Spleen (tissue), 11 donors: ENCODE measurements at regions not wholly inside any gene's neighbourhood (a gene's known extent, or its start where the extent isn't known, plus 50 kb on each side); places are given as distances from the start of the nearest gene placed in this dataset.

Source experiments
- DNase-seq: peaks from one replicate; pipeline ENCODE4 v3.0.0-alpha.2; 2020
- H3K27ac ChIP-seq, 8 donors: fragments of 200-600 bp; sonication (generic) in 7 of 8; 1 replicate in 4 of 8; 2 replicates in 4 of 8; pipeline versions ENCODE4 v1.5.0 to v1.8.0; 2016 to 2021; ENCODE audit warnings: inconsistent platforms in 4 of 8, mild to moderate bottlenecking in 4 of 8, moderate library complexity in 1 of 8
- H3K27me3 ChIP-seq, 7 donors: fragments of 200-600 bp; sonication (generic) in 6 of 7; replicated peaks in 1 of 7; 1 replicate in 4 of 7; 2 replicates in 3 of 7; pipeline versions ENCODE4 v1.5.0 to v1.8.0; 2016 to 2021; ENCODE audit warnings: inconsistent platforms in 3 of 7, mild to moderate bottlenecking in 1 of 7
- H3K36me3 ChIP-seq, 6 donors: fragments of 200-600 bp; sonication (generic) in 5 of 6; 1 replicate in 4 of 6; 2 replicates in 2 of 6; pipeline versions ENCODE4 v1.5.0 to v1.8.0; 2016 to 2021; ENCODE audit warnings: inconsistent platforms in 2 of 6
- H3K4me1 ChIP-seq, 6 donors: fragments of 200-600 bp; sonication (generic) in 5 of 6; 1 replicate in 3 of 6; 2 replicates in 3 of 6; pipeline versions ENCODE4 v1.5.0 to v1.8.0; 2016 to 2021; ENCODE audit warnings: inconsistent platforms in 3 of 6
- H3K4me3 ChIP-seq, 8 donors: fragments of 200-600 bp; sonication (generic) in 7 of 8; 1 replicate in 4 of 8; 2 replicates in 4 of 8; pipeline versions ENCODE4 v1.5.0 to v1.8.0; 2016 to 2021; ENCODE audit warnings: inconsistent platforms in 4 of 8, mild to moderate bottlenecking in 4 of 8, moderate library complexity in 2 of 8
- H3K9me3 ChIP-seq, 8 donors: fragments of 200-600 bp; sonication (generic) in 7 of 8; 1 replicate in 4 of 8; 2 replicates in 4 of 8; pipeline versions ENCODE4 v1.5.0 to v1.8.0; 2016 to 2021; ENCODE audit warnings: inconsistent platforms in 4 of 8
- CTCF ChIP-seq, 11 experiments: fragments of 200-600 bp in 7 of 11; fragments of 450-650 bp in 4 of 11; sonication (generic) in 4 of 11; IDR thresholded peaks in 8 of 11; conservative IDR thresholded peaks in 3 of 11; 1 replicate in 7 of 11; 2 replicates in 4 of 11; pipeline versions ENCODE4 v1.4.0 to v1.8.0; 2016 to 2021; ENCODE audit warnings: antibody characterized with exemption in 11 of 11, inconsistent platforms in 4 of 11, mild to moderate bottlenecking in 1 of 11
- POLR2A ChIP-seq, 3 donors: fragments of 450-650 bp; IDR thresholded peaks; one replicate each; pipeline ENCODE4 v1.5.1; 2017; ENCODE audit warnings: antibody characterized with exemption in 3 of 3, mild to moderate bottlenecking in 1 of 3
- POLR2AphosphoS5 ChIP-seq, 3 donors: sonication (generic); formaldehyde crosslinking; IDR thresholded peaks; one replicate each; pipeline ENCODE4 v1.5.1; 2017; ENCODE audit warnings: antibody characterized with exemption in 3 of 3
- WGBS, 5 donors: extraction: QIAGEN DNeasy Blood & Tissue Kit in 3 of 5; methylation state at CpG; one replicate each; pipeline versions ENCODE4 v1.1.5 to v1.1.7; 2013 to 2018; 5-methylcytosine and 5-hydroxymethylcytosine counted together
- intact Hi-C: fragments of 100-400 bp; cut with DNase I; formaldehyde crosslinking; loops from one replicate; pipeline ENCODE4 v1.15.0; 2023; ENCODE audit warnings: low total_unique reads
- donor health status: healthy with polysubstance abuse.
- donor health status: DM: no; HTN: no; CAD: no; lungs with moderate emphysema.
- donor health status: DM: no; HTN: no; CAD: no.
- donor health status: Bipolar disorder and iron deficiency.
- donor health status: healthy.
- donor health status: DM: no; HTN: no; CAD: no.
- donor health status: DM: yes; HTN: yes; CAD: no.

DNA sequence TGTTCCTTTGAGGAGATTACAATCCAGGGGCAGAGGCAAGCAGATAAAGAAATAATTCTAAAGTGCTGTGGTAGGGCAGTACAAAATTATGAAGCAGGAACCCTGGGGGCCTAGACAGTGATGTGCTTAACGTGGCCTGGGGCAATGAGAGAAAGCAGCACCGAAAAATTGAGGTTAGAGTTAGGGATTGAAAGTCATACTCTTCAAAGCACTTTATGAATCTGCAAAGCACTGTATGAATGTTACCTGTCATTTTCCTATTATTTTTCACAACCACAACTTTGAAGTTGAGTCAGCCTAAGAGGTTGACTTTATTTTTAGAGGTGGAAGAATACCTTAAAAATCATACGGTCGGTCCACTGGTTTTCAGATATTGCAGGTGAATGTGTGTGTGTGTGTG is 183.4 kb upstream of the NFIA start:
- WGBS, 5 donors = 69 to 82% (median 81%) methylated on average over 4 of the region's 4 CpGs

DNA sequence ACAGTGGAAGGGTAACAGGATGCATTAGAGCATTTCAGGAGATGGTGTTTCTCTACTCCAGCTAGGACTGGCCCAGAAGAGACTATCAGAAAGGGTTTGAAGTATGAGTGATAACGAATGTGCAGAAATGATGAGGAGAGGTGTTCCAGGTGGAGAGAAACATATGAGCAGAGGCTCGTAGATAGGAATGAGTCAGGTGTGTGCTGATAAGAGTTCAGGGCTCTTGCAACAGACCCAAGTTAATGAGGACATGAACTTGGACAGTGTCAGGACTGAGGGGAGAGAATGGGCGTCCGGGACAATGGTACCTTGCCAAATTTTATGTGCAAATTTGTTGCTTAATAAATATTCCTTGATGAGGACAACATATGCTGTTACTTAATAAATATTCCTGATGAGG is 183.9 kb upstream of the NFIA start:
- Histone ChIP-seq H3K4me1 (no peaks in the 10 kb centered on the region), H3K36me3 (no peaks in the 10 kb centered on the region)

More for the DNA sequence above, 183.4 kb upstream of the NFIA start:
- no peak for TF ChIP-seq CTCF (IDR thresholded peaks at IDR 0.05 in 8 of 11, conservative IDR thresholded peaks at IDR 0.05 in 3 of 11)
- no peak for TF ChIP-seq POLR2A (IDR thresholded peaks at IDR 0.05)
- TF ChIP-seq POLR2AphosphoS5 (IDR thresholded peaks at IDR 0.05) = no peak
- Histone ChIP-seq H3K4me1 (no peaks in the 10 kb centered on the region), H3K4me3 (no peak overlapping the region), H3K36me3 (no peaks in the 10 kb centered on the region), H3K27me3 (no peaks in the 10 kb centered on the region), H3K27ac (no peak overlapping the region), H3K9me3 (no peaks in the 10 kb centered on the region)
- DNase-seq = no peak
- intact Hi-C loops = no loop called here

DNA sequence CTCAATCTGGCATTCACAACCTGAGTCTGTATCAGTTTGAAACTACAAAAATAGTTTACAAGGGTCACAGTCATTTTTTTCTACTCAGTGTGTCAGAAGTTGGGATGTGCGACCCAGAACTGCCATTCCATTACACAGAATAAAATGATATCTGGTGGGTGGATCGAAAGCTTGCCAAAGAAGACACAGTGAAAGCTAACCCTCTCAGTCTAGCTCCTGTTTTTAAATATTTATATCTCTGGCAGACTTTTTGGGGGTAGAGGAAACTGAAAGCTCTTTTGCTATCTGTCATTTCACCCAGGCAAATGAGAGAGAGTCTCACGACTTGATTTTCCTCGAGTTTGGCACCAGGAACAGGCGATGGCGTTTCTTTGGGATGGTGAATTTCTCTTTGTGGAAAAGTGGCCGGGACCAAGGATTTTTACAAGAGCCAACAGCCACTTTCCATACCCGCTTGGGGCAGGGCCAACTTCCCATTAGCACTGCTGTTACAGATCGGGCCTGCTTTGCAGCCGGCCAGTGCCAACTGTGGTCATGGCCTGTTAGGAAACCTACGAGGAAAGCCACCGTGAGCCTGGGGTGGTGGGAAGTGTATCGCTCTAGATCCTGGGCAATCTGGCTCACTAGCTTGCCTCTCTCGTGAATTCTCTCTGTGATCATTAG is 185.5 kb upstream of the NFIA start:
- no peak overlapping the region for H3K4me3 ChIP-seq
- no peaks in the 10 kb centered on the region for H3K36me3 ChIP-seq
- no peaks in the 10 kb centered on the region for H3K27me3 ChIP-seq
- 82 to 89% (median 85%) methylated on average over 14 of the region's 14 CpGs for WGBS, 5 donors
- DNase-seq = no peak
- TF ChIP-seq POLR2A (IDR thresholded peaks at IDR 0.05) = no peak
- no peak for TF ChIP-seq CTCF (IDR thresholded peaks at IDR 0.05 in 8 of 11, conservative IDR thresholded peaks at IDR 0.05 in 3 of 11)
- no peak for TF ChIP-seq POLR2AphosphoS5 (IDR thresholded peaks at IDR 0.05)
- H3K4me1 ChIP-seq = no peaks in the 10 kb centered on the region
- H3K9me3 ChIP-seq = no peaks in the 10 kb centered on the region
- H3K27ac ChIP-seq = no peak overlapping the region
- intact Hi-C loops = no loop called here

More for the DNA sequence above, 183.9 kb upstream of the NFIA start:
- no peaks in the 10 kb centered on the region for H3K9me3 ChIP-seq
- WGBS, 5 donors = 73 to 90% (median 83%) methylated on average over 4 of the region's 4 CpGs
- H3K27me3 ChIP-seq = no peaks in the 10 kb centered on the region
- TF ChIP-seq POLR2A (IDR thresholded peaks at IDR 0.05) (no peak), CTCF (IDR thresholded peaks at IDR 0.05 in 8 of 11, conservative IDR thresholded peaks at IDR 0.05 in 3 of 11) (no peak), POLR2AphosphoS5 (IDR thresholded peaks at IDR 0.05) (no peak)
- intact Hi-C loops = no loop called here
- H3K4me3 ChIP-seq = no peak overlapping the region
- no peak overlapping the region for H3K27ac ChIP-seq
- no peak for DNase-seq

DNA sequence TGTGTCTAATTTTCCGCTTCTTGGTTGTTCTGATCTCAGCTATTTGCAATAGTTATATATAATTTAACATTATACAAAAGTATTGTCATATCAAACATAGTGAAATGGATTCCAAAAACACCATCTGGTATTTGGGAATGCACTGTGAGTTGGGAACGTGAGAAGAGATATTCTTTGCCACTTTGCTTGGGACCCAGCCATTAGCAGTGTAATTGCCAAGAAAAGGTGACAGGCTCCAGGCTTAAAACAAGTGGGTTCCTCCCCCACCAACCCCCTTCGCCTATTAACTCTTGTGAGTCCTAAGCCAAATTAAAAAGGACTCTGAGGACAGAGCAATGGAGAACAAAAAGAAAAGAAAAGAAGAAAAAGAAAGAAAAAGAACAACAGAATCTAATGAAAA is 186.7 kb upstream of the NFIA start:
- intact Hi-C loops = no loop called here
- H3K36me3 ChIP-seq = no peaks in the 10 kb centered on the region
- no peak overlapping the region for H3K4me3 ChIP-seq
- no peak for DNase-seq
- no peak for TF ChIP-seq POLR2A (IDR thresholded peaks at IDR 0.05)
- H3K27ac ChIP-seq = no peak overlapping the region
- no peaks in the 10 kb centered on the region for H3K27me3 ChIP-seq
- H3K4me1 ChIP-seq = no peaks in the 10 kb centered on the region
- no peaks in the 10 kb centered on the region for H3K9me3 ChIP-seq
- 74 to 88% (median 84%) methylated on average over 3 of the region's 3 CpGs for WGBS, 5 donors

DNA sequence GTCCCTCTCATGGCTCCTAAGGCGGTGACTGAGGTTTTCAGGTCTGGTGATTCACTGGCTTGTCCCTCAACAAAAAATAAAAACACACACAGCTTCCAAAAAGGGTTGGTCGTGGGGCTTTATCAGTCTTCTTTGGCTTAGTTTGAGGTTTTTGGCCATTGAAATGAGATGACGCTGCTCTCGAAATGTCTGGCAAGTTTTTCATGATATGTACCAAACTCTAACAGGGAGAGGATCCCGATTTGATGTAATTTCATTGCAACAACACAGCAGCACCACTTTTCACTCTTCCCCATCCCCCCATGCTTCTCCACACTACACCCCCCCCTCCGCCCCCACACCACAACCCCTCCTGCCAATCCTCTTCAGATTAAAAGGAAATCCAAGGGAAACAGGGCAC is 187.1 kb upstream of the NFIA start:
- intact Hi-C loops = no loop called here
- no peak overlapping the region for H3K4me3 ChIP-seq
- TF ChIP-seq CTCF (IDR thresholded peaks at IDR 0.05 in 8 of 11, conservative IDR thresholded peaks at IDR 0.05 in 3 of 11) (no peak), POLR2AphosphoS5 (IDR thresholded peaks at IDR 0.05) (no peak), POLR2A (IDR thresholded peaks at IDR 0.05) (no peak)
- H3K27ac ChIP-seq = no peak overlapping the region
- H3K36me3 ChIP-seq = no peaks in the 10 kb centered on the region
- H3K27me3 ChIP-seq = no peaks in the 10 kb centered on the region
- H3K9me3 ChIP-seq = no peaks in the 10 kb centered on the region
- 83 to 90% (median 86%) methylated on average over 6 of the region's 6 CpGs for WGBS, 5 donors
- no peak for DNase-seq
- no peaks in the 10 kb centered on the region for H3K4me1 ChIP-seq
